ENCODE measurements at regions not wholly inside any gene's neighbourhood (a gene's known extent, or its start where the extent isn't known, plus 50 kb on each side); places are given as distances from the start of the nearest gene placed in this dataset.
"Not testable (repeated sequence)": the region's sequence is repeated elsewhere in the genome, so short reads cannot be mapped to it uniquely, and the experiment has no call there.

- DNase-seq = no peak
- H3K27me3 ChIP-seq = no peaks in the 10 kb centered on the region
- H3K4me3 ChIP-seq = no peak overlapping the region
- peak overlapping the region; percentile 63 to 75 for H3K27ac ChIP-seq
- no peaks in the 10 kb centered on the region for H3K36me3 ChIP-seq
- no peak for TF ChIP-seq CTCF (IDR thresholded peaks at IDR 0.05)
- no peaks in the 10 kb centered on the region for H3K9me3 ChIP-seq
- H3K4me1 ChIP-seq = peaks cover 0 to 16% (median 11%) of the 10 kb centered on the region in 4 donors
- intact Hi-C loops (cut with DNase I; ENCODE audit: low total_unique reads) = loop anchor here (2.0 to 10.0 kb wide), 3 partner anchors 233 to 525 kb away; partner anchors contain the start of gene MAP1B
Observed at GRCh38 chr5:71783891-71784290, 64.8 kb downstream of the CARTPT start.

- intact Hi-C loops (cut with DNase I; ENCODE audit: low total_unique reads) = loop anchor here (10.0 kb wide), 1 partner anchor 318 kb away; the partner anchor contains the start of gene MAP1B
- DNase-seq = no peak
- no peaks in the 10 kb centered on the region for H3K27me3 ChIP-seq
- no peaks in the 10 kb centered on the region for H3K9me3 ChIP-seq
- TF ChIP-seq CTCF (IDR thresholded peaks at IDR 0.05) = no peak
- no peaks in the 10 kb centered on the region for H3K36me3 ChIP-seq
- peaks cover 0 to 16% (median 11%) of the 10 kb centered on the region in 4 donors for H3K4me1 ChIP-seq
- H3K27ac ChIP-seq = no peak overlapping the region
- H3K4me3 ChIP-seq = no peak overlapping the region
Observed at GRCh38 chr5:71786337-71787055, 67.4 kb downstream of the CARTPT start.

GRCh38 chr5:71788794-71789193 is 69.7 kb downstream of the CARTPT start:
- DNase-seq = no peak
- intact Hi-C loops (cut with DNase I; ENCODE audit: low total_unique reads) = loop anchor here (10.0 kb wide), 1 partner anchor 316 kb away; the partner anchor contains the start of gene MAP1B
- Histone ChIP-seq H3K27me3 (no peaks in the 10 kb centered on the region), H3K36me3 (no peaks in the 10 kb centered on the region), H3K4me3 (no peak overlapping the region), H3K27ac (no peak overlapping the region), H3K4me1 (peaks cover 0 to 2% (median under 1%) of the 10 kb centered on the region in 4 donors), H3K9me3 (no peaks in the 10 kb centered on the region)
- no peak for TF ChIP-seq CTCF (IDR thresholded peaks at IDR 0.05)

GRCh38 chr5:71789746-71790145 is 70.7 kb downstream of the CARTPT start:
- no peak for TF ChIP-seq CTCF (IDR thresholded peaks at IDR 0.05)
- DNase-seq = no peak
- intact Hi-C loops (cut with DNase I; ENCODE audit: low total_unique reads) = loop anchor here (10.0 kb wide), 1 partner anchor 315 kb away; the partner anchor contains the start of gene MAP1B
- no peak overlapping the region for H3K27ac ChIP-seq
- H3K4me1 ChIP-seq = no peaks in the 10 kb centered on the region
- H3K27me3 ChIP-seq = no peaks in the 10 kb centered on the region
- peaks cover 0 to 6% (median 4%) of the 10 kb centered on the region in 3 donors for H3K9me3 ChIP-seq
- no peak overlapping the region for H3K4me3 ChIP-seq
- H3K36me3 ChIP-seq = no peaks in the 10 kb centered on the region

- TF ChIP-seq CTCF (IDR thresholded peaks at IDR 0.05) = no peak
- DNase-seq = no peak
- intact Hi-C loops (cut with DNase I; ENCODE audit: low total_unique reads) = no loop called here
- no peaks in the 10 kb centered on the region for H3K27me3 ChIP-seq
- H3K4me1 ChIP-seq = no peaks in the 10 kb centered on the region
- no peak overlapping the region for H3K27ac ChIP-seq
- peaks cover 0 to 8% (median 4%) of the 10 kb centered on the region in 3 donors for H3K9me3 ChIP-seq
- no peaks in the 10 kb centered on the region for H3K36me3 ChIP-seq
- H3K4me3 ChIP-seq = no peak overlapping the region
Observed at GRCh38 chr5:71790433-71790832, 71.4 kb downstream of the CARTPT start.

GRCh38 chr5:71792041-71792440 is 73.0 kb downstream of the CARTPT start:
- H3K36me3 ChIP-seq; H3K27ac ChIP-seq; H3K4me1 ChIP-seq; DNase-seq; H3K4me3 ChIP-seq; intact Hi-C loops (cut with DNase I; ENCODE audit: low total_unique reads); H3K27me3 ChIP-seq; H3K9me3 ChIP-seq: not testable (repeated sequence)
